T-helper 2 cell (primary cell): ENCODE measurements at regions not wholly inside any gene's neighbourhood (a gene's known extent, or its start where the extent isn't known, plus 50 kb on each side); places are given as distances from the start of the nearest gene placed in this dataset.
"Not testable (repeated sequence)": the region's sequence is repeated elsewhere in the genome, so short reads cannot be mapped to it uniquely, and the experiment has no call there.

Experiments
- DNase-seq, 5 experiments: peaks; one replicate each; pipeline versions ENCODE4 v3.0.0 to v3.0.0-alpha.2; 2012 to 2022

- DNase-seq = no peak
These were observed 279.5 kb downstream of the RND3 start for GRCh38 chr2:150207979-150208378.

GRCh38 chr2:150204451-150204850 is 283.0 kb downstream of the RND3 start:
- DNase-seq = no peak

GRCh38 chr2:150194816-150195215 is 292.7 kb downstream of the RND3 start:
- DNase-seq = not testable (repeated sequence)

GRCh38 chr2:150192701-150193100 is 294.8 kb downstream of the RND3 start:
- no peak for DNase-seq

- DNase-seq = no peak
These were observed 296.1 kb downstream of the RND3 start for GRCh38 chr2:150191349-150191748.

- DNase-seq = no peak
These were observed 296.9 kb downstream of the RND3 start for GRCh38 chr2:150190546-150190945.

GRCh38 chr2:150188800-150189199 is 298.7 kb downstream of the RND3 start:
- no peak for DNase-seq

GRCh38 chr2:150188177-150188576 is 299.3 kb downstream of the RND3 start:
- no peak for DNase-seq

GRCh38 chr2:150182566-150183235 is 304.8 kb downstream of the RND3 start:
- DNase-seq = no peak

- DNase-seq = no peak
These were observed 308.9 kb downstream of the RND3 start for GRCh38 chr2:150178591-150178990.

GRCh38 chr2:150174971-150175421 is 312.5 kb downstream of the RND3 start:
- DNase-seq = no peak

- DNase-seq = no peak
These were observed 313.2 kb downstream of the RND3 start for GRCh38 chr2:150174056-150174805.

GRCh38 chr2:150171065-150171548 is 316.4 kb downstream of the RND3 start:
- no peak for DNase-seq

- no peak for DNase-seq
These were observed 318.2 kb downstream of the RND3 start for GRCh38 chr2:150169237-150169629.

GRCh38 chr2:150168595-150169236 is 318.8 kb downstream of the RND3 start:
- DNase-seq = no peak

GRCh38 chr2:150167711-150168110 is 319.8 kb downstream of the RND3 start:
- DNase-seq = peak in 1 of 5 experiments; percentile 58

- no peak for DNase-seq
These were observed 321.0 kb downstream of the RND3 start for GRCh38 chr2:150166313-150167051.

GRCh38 chr2:150165988-150166312 is 321.5 kb downstream of the RND3 start:
- DNase-seq = no peak

GRCh38 chr2:150165442-150165841 is 322.0 kb downstream of the RND3 start:
- no peak for DNase-seq

- no peak for DNase-seq
These were observed 325.1 kb downstream of the RND3 start for GRCh38 chr2:150162241-150162942.

- no peak for DNase-seq
These were observed 327.4 kb downstream of the RND3 start for GRCh38 chr2:150160058-150160457.

GRCh38 chr2:150159300-150159699 is 328.2 kb downstream of the RND3 start:
- DNase-seq = peak in 1 of 5 experiments; percentile 15
